Uterus (tissue), 2 donors: ENCODE measurements at regions not wholly inside any gene's neighbourhood (a gene's known extent, or its start where the extent isn't known, plus 50 kb on each side); places are given as distances from the start of the nearest gene placed in this dataset.

Experiments
- CTCF ChIP-seq, 4 experiments: fragments of 200-600 bp in 2 of 4; fragments of 450-650 bp in 2 of 4; sonication (generic) in 2 of 4; IDR thresholded peaks; one replicate each; pipeline ENCODE4 v1.5.1; 2016 to 2019; ENCODE audit warnings: antibody characterized with exemption in 4 of 4, mild to moderate bottlenecking in 2 of 4, moderate library complexity in 1 of 4
- POLR2A ChIP-seq, 2 donors: fragments of 450-650 bp; IDR thresholded peaks; one replicate each; pipeline ENCODE4 v1.6.1; 2016; ENCODE audit warnings: antibody characterized with exemption in 2 of 2, mild to moderate bottlenecking in 1 of 2, moderate library complexity in 1 of 2

GRCh38 chr15:62519900-62520299 lies 354.8 kb upstream of the C2CD4B start:
- TF ChIP-seq POLR2A (IDR thresholded peaks at IDR 0.05) (no peak), CTCF (IDR thresholded peaks at IDR 0.05) (no peak)
